MM.1S (cell line): ENCODE measurements at regions not wholly inside any gene's neighbourhood (a gene's known extent, or its start where the extent isn't known, plus 50 kb on each side); places are given as distances from the start of the nearest gene placed in this dataset.

Experiments
- DNase-seq: peaks from one replicate; pipeline ENCODE4 v3.0.0-alpha.2; 2015
- H2AFZ ChIP-seq: fragments of 300-600 bp; sonication (generic); 2 replicates; pipeline ENCODE4 v1.6.0; 2016; ENCODE audit warnings: antibody characterized with exemption, low read length
- H3F3A ChIP-seq: fragments of 300-600 bp; sonication (generic); 2 replicates; pipeline ENCODE4 v1.6.1; 2016; ENCODE audit warnings: mild to moderate bottlenecking, antibody characterized with exemption, low read length, moderate library complexity, mixed read lengths; ENCODE audit not compliant: insufficient read depth
- H3K27ac ChIP-seq: fragments of 300-600 bp; sonication (generic); 2 replicates; pipeline ENCODE4 v1.5.1; 2016; ENCODE audit warnings: mild to moderate bottlenecking, low read length
- H3K27me3 ChIP-seq: fragments of 300-600 bp; sonication (generic); replicated peaks from 2 replicates; pipeline ENCODE4 v1.6.0; 2016; ENCODE audit warnings: low read length; ENCODE audit not compliant: insufficient read depth
- H3K36me3 ChIP-seq: fragments of 300-600 bp; sonication (generic); replicated peaks from 2 replicates; pipeline ENCODE4 v1.6.1; 2016; ENCODE audit warnings: mild to moderate bottlenecking, low read length, mixed read lengths; ENCODE audit not compliant: insufficient read depth
- H3K4me1 ChIP-seq: fragments of 300-600 bp; sonication (generic); 2 replicates; pipeline ENCODE4 v1.6.1; 2016; ENCODE audit warnings: low read length, mixed read lengths
- H3K4me2 ChIP-seq: fragments of 300-600 bp; sonication (generic); 2 replicates; pipeline ENCODE4 v1.6.0; 2016; ENCODE audit warnings: low read depth, low read length
- H3K4me3 ChIP-seq: fragments of 300-600 bp; sonication (generic); 2 replicates; pipeline ENCODE4 v1.5.1; 2016; ENCODE audit warnings: low read length, mixed read lengths
- H3K79me2 ChIP-seq: fragments of 300-600 bp; sonication (generic); 2 replicates; pipeline ENCODE4 v1.6.1; 2016; ENCODE audit warnings: mixed run types, low read length, mixed read lengths
- H3K9ac ChIP-seq: fragments of 300-600 bp; sonication (generic); 2 replicates; pipeline ENCODE4 v1.6.1; 2016; ENCODE audit warnings: low read length, mixed read lengths
- H3K9me2 ChIP-seq: fragments of 300-600 bp; sonication (generic); replicated peaks from 2 replicates; pipeline ENCODE4 v1.6.1; 2016; ENCODE audit warnings: mild to moderate bottlenecking, low read length, mixed read lengths; ENCODE audit not compliant: insufficient read depth
- H3K9me3 ChIP-seq: fragments of 300-600 bp; sonication (generic); replicated peaks from 2 replicates; pipeline ENCODE4 v1.6.1; 2016; ENCODE audit warnings: mild to moderate bottlenecking, low read length, mixed read lengths; ENCODE audit not compliant: insufficient read depth
- H4K20me1 ChIP-seq: fragments of 300-600 bp; sonication (generic); 2 replicates; pipeline ENCODE4 v1.6.1; 2016; ENCODE audit warnings: mild to moderate bottlenecking, low read length, moderate library complexity, mixed read lengths; ENCODE audit not compliant: insufficient read depth
- EZH2 ChIP-seq: fragments of 300-600 bp; sonication (generic); optimal IDR thresholded peaks from 2 replicates; pipeline ENCODE3; 2017; ENCODE audit warnings: low read depth, mild to moderate bottlenecking, antibody characterized with exemption, low read length, mixed read lengths
- EZH2phosphoT487 ChIP-seq: fragments of 300-600 bp; sonication (generic); IDR thresholded peaks from 2 replicates; pipeline ENCODE4 v1.6.1; 2018; ENCODE audit warnings: antibody characterized with exemption, low read length
- TF ChIP-seq, protein P1 (sequence below): fragments of 300-600 bp; sonication (generic); IDR thresholded peaks from 2 replicates; pipeline ENCODE4 v1.5.1; 2016; ENCODE audit warnings: antibody characterized with exemption, low read length, mixed read lengths

DNA sequence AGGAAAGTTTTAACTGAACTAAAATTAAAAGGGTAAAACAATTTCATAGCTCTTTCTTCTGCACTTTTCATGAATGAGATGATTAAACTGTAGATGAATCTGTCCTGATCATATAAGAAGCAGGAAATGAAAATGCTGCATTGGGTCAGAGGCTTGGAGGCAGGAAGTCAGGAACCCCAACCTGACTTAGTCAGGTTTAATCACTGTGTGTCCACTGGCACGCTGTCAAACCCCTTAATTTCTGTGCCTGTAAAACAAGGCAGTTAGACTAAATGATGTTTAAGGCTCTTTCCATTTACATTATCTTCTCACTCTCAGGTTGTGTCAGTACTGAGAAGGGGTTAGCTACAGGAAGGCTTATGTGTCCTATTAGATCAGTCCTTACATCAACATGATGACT lies 193.3 kb upstream of the TTC14 start:
- no peaks in the 10 kb centered on the region for H3K27me3 ChIP-seq
- no peak overlapping the region for H3K9ac ChIP-seq
- no peak for TF ChIP-seq EZH2phosphoT487
- no peak for TF ChIP-seq EZH2
- TF ChIP-seq, protein P1, sequence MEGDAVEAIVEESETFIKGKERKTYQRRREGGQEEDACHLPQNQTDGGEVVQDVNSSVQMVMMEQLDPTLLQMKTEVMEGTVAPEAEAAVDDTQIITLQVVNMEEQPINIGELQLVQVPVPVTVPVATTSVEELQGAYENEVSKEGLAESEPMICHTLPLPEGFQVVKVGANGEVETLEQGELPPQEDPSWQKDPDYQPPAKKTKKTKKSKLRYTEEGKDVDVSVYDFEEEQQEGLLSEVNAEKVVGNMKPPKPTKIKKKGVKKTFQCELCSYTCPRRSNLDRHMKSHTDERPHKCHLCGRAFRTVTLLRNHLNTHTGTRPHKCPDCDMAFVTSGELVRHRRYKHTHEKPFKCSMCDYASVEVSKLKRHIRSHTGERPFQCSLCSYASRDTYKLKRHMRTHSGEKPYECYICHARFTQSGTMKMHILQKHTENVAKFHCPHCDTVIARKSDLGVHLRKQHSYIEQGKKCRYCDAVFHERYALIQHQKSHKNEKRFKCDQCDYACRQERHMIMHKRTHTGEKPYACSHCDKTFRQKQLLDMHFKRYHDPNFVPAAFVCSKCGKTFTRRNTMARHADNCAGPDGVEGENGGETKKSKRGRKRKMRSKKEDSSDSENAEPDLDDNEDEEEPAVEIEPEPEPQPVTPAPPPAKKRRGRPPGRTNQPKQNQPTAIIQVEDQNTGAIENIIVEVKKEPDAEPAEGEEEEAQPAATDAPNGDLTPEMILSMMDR = no peak
- no peaks in the 10 kb centered on the region for H4K20me1 ChIP-seq
- H3K27ac ChIP-seq = no peak overlapping the region
- no peaks in the 10 kb centered on the region for H3K9me2 ChIP-seq
- H2AFZ ChIP-seq = peak overlapping the region; percentile 5; the same call in 1 of the 2 replicates
- no peaks in the 10 kb centered on the region for H3K36me3 ChIP-seq
- H3K4me2 ChIP-seq = no peak overlapping the region
- no peaks in the 10 kb centered on the region; the same call in 1 of the 2 replicates for H3F3A ChIP-seq
- peak; percentile 36 for DNase-seq
- H3K4me1 ChIP-seq = peaks cover 10% of the 10 kb centered on the region
- H3K79me2 ChIP-seq = no peaks in the 10 kb centered on the region
- H3K9me3 ChIP-seq = no peaks in the 10 kb centered on the region
- H3K4me3 ChIP-seq = no peak overlapping the region

DNA sequence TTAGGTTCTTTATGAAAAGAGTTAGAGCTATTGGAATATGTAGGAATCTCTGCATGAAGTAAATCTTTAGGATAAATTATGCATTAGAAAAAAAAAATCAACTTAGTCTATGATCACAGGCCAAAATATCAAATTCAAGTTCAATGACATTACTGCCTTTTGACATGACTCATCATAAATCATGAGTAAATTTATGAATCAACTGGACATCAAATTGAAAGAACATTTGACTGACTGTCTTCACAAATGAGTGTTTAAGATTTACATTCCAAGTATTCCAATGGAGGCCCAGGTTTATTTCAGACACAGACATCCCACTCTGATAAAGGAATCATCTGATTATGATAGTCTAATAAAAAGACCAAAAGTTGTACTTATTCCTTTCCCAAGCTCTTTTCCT lies 192.8 kb upstream of the TTC14 start:
- H2AFZ ChIP-seq = no peak overlapping the region
- no peak overlapping the region for H3K27ac ChIP-seq
- no peak overlapping the region for H3K4me3 ChIP-seq
- no peaks in the 10 kb centered on the region for H3K9me3 ChIP-seq
- TF ChIP-seq, protein P1 = no peak
- no peak for TF ChIP-seq EZH2phosphoT487
- TF ChIP-seq EZH2 = no peak
- no peaks in the 10 kb centered on the region for H3K27me3 ChIP-seq
- peaks cover 10% of the 10 kb centered on the region for H3K4me1 ChIP-seq
- H3K79me2 ChIP-seq = no peaks in the 10 kb centered on the region
- no peak overlapping the region for H3K4me2 ChIP-seq
- H3K9ac ChIP-seq = no peak overlapping the region
- no peaks in the 10 kb centered on the region for H3K9me2 ChIP-seq
- no peak for DNase-seq
- no peaks in the 10 kb centered on the region for H4K20me1 ChIP-seq
- H3F3A ChIP-seq = no peaks in the 10 kb centered on the region; the same call in 1 of the 2 replicates
- no peaks in the 10 kb centered on the region for H3K36me3 ChIP-seq

DNA sequence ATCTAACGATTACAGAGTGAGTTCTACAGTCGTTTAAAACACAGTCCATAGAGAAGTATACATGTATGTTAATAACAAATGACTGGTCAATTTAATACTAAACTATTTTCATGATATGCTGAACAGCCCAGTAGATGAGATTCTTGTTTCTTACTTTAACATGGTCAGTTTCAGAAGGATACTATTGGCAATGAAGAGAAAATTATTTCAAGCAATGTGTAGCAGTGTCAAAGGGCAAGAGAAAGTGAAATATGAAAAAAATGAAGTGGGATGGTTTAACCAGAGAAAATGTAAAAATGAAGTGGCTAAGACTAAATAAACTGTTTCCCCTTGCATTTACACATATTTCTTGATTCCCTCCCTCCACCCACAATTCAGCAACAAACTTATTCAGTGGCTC lies 192.1 kb upstream of the TTC14 start:
- Histone ChIP-seq H2AFZ (no peak overlapping the region), H3K27ac (no peak overlapping the region), H3K36me3 (no peaks in the 10 kb centered on the region), H3K79me2 (no peaks in the 10 kb centered on the region), H3K9ac (no peak overlapping the region), H3K9me2 (no peaks in the 10 kb centered on the region), H3K9me3 (no peaks in the 10 kb centered on the region), H4K20me1 (no peaks in the 10 kb centered on the region), H3K27me3 (no peaks in the 10 kb centered on the region), H3F3A (no peaks in the 10 kb centered on the region; the same call in 1 of the 2 replicates), H3K4me3 (no peak overlapping the region), H3K4me1 (peaks cover 10% of the 10 kb centered on the region), H3K4me2 (no peak overlapping the region)
- TF ChIP-seq EZH2 = no peak
- TF ChIP-seq, protein P1 = no peak
- no peak for TF ChIP-seq EZH2phosphoT487
- DNase-seq = no peak
